Skeletal muscle satellite cell (primary cell): ENCODE measurements at regions not wholly inside any gene's neighbourhood (a gene's known extent, or its start where the extent isn't known, plus 50 kb on each side); places are given as distances from the start of the nearest gene placed in this dataset.

ENCODE experiments used
- H3K27me3 ChIP-seq: 2 replicates; pipeline ENCODE4 v1.7.0; 2013; ENCODE audit warnings: low read length; ENCODE audit not compliant: control insufficient read depth, insufficient read depth
- H3K36me3 ChIP-seq: 2 replicates; pipeline ENCODE4 v1.7.0; 2013; ENCODE audit warnings: mild to moderate bottlenecking, control low read depth, low read length; ENCODE audit not compliant: insufficient read depth
- H3K4me1 ChIP-seq: 2 replicates; pipeline ENCODE4 v1.7.0; 2013; ENCODE audit warnings: low read length; ENCODE audit not compliant: control insufficient read depth, insufficient read depth
- H3K4me2 ChIP-seq: 2 replicates; pipeline ENCODE4 v1.7.0; 2013; ENCODE audit warnings: mild to moderate bottlenecking, low read length
- H3K4me3 ChIP-seq: 2 replicates; pipeline ENCODE4 v1.7.0; 2013; ENCODE audit warnings: low read length
- H3K9ac ChIP-seq: 2 replicates; pipeline ENCODE4 v1.7.0; 2013; ENCODE audit warnings: mild to moderate bottlenecking, low read depth, low read length, moderate library complexity
- H3K9me3 ChIP-seq: replicated peaks from 2 replicates; pipeline ENCODE4 v1.7.0; 2013; ENCODE audit warnings: mild to moderate bottlenecking, control low read depth, low read length

GRCh38 chr14:49218436-49219092 lies 367.6 kb downstream of the RPS29 start:
- no peak overlapping the region for H3K4me3 ChIP-seq
- no peak overlapping the region for H3K4me2 ChIP-seq
- H3K27me3 ChIP-seq = no peaks in the 10 kb centered on the region
- no peaks in the 10 kb centered on the region for H3K9me3 ChIP-seq
- H3K4me1 ChIP-seq = no peaks in the 10 kb centered on the region
- H3K36me3 ChIP-seq = no peaks in the 10 kb centered on the region
- no peak overlapping the region for H3K9ac ChIP-seq

- H3K9me3 ChIP-seq = no peaks in the 10 kb centered on the region
- no peaks in the 10 kb centered on the region for H3K36me3 ChIP-seq
- no peak overlapping the region for H3K4me2 ChIP-seq
- H3K4me1 ChIP-seq = no peaks in the 10 kb centered on the region
- H3K27me3 ChIP-seq = no peaks in the 10 kb centered on the region
- H3K9ac ChIP-seq = no peak overlapping the region
- no peak overlapping the region for H3K4me3 ChIP-seq
Measured at GRCh38 chr14:49212721-49213120, 373.5 kb downstream of the RPS29 start.

- no peak overlapping the region for H3K4me2 ChIP-seq
- no peak overlapping the region for H3K9ac ChIP-seq
- no peaks in the 10 kb centered on the region for H3K4me1 ChIP-seq
- no peak overlapping the region for H3K4me3 ChIP-seq
- no peaks in the 10 kb centered on the region for H3K9me3 ChIP-seq
- no peaks in the 10 kb centered on the region for H3K36me3 ChIP-seq
- no peaks in the 10 kb centered on the region for H3K27me3 ChIP-seq
Measured at GRCh38 chr14:49209416-49209815, 376.8 kb downstream of the RPS29 start.

GRCh38 chr14:49206828-49207227 lies 379.4 kb downstream of the RPS29 start:
- H3K9ac ChIP-seq = no peak overlapping the region
- no peaks in the 10 kb centered on the region for H3K27me3 ChIP-seq
- no peaks in the 10 kb centered on the region for H3K4me1 ChIP-seq
- no peaks in the 10 kb centered on the region for H3K36me3 ChIP-seq
- H3K4me2 ChIP-seq = no peak overlapping the region
- H3K4me3 ChIP-seq = no peak overlapping the region
- no peaks in the 10 kb centered on the region for H3K9me3 ChIP-seq

GRCh38 chr14:49203676-49204075 lies 382.5 kb downstream of the RPS29 start:
- Histone ChIP-seq H3K9me3 (no peaks in the 10 kb centered on the region), H3K4me1 (no peaks in the 10 kb centered on the region), H3K4me2 (no peak overlapping the region), H3K4me3 (no peak overlapping the region), H3K9ac (no peak overlapping the region), H3K36me3 (no peaks in the 10 kb centered on the region), H3K27me3 (no peaks in the 10 kb centered on the region)

GRCh38 chr14:49199159-49199558 lies 387.0 kb downstream of the RPS29 start:
- Histone ChIP-seq H3K4me2 (no peak overlapping the region), H3K9ac (no peak overlapping the region), H3K4me1 (no peaks in the 10 kb centered on the region), H3K4me3 (no peak overlapping the region), H3K27me3 (no peaks in the 10 kb centered on the region), H3K9me3 (no peaks in the 10 kb centered on the region), H3K36me3 (no peaks in the 10 kb centered on the region)

GRCh38 chr14:49196327-49196726 lies 389.9 kb downstream of the RPS29 start:
- Histone ChIP-seq H3K9ac (no peak overlapping the region), H3K9me3 (peaks cover 2% of the 10 kb centered on the region)

GRCh38 chr14:49194067-49194466 lies 392.1 kb downstream of the RPS29 start:
- no peaks in the 10 kb centered on the region for H3K4me1 ChIP-seq
- no peaks in the 10 kb centered on the region for H3K36me3 ChIP-seq
- H3K27me3 ChIP-seq = no peaks in the 10 kb centered on the region
- H3K9ac ChIP-seq = no peak overlapping the region
- H3K4me2 ChIP-seq = no peak overlapping the region
- no peak overlapping the region for H3K4me3 ChIP-seq
- peaks cover 2% of the 10 kb centered on the region for H3K9me3 ChIP-seq

More at GRCh38 chr14:49196327-49196726, 389.9 kb downstream of the RPS29 start:
- H3K4me3 ChIP-seq = no peak overlapping the region
- H3K27me3 ChIP-seq = no peaks in the 10 kb centered on the region
- no peaks in the 10 kb centered on the region for H3K4me1 ChIP-seq
- H3K36me3 ChIP-seq = no peaks in the 10 kb centered on the region
- no peak overlapping the region for H3K4me2 ChIP-seq

- no peaks in the 10 kb centered on the region for H3K36me3 ChIP-seq
- H3K4me2 ChIP-seq = no peak overlapping the region
- no peak overlapping the region for H3K4me3 ChIP-seq
- no peaks in the 10 kb centered on the region for H3K4me1 ChIP-seq
- H3K27me3 ChIP-seq = no peaks in the 10 kb centered on the region
- peaks cover 2% of the 10 kb centered on the region for H3K9me3 ChIP-seq
- no peak overlapping the region for H3K9ac ChIP-seq
Measured at GRCh38 chr14:49193332-49194065, 392.7 kb downstream of the RPS29 start.

- Histone ChIP-seq H3K4me1 (no peaks in the 10 kb centered on the region), H3K4me2 (no peak overlapping the region), H3K4me3 (no peak overlapping the region), H3K9ac (no peak overlapping the region), H3K9me3 (peaks cover 2% of the 10 kb centered on the region), H3K36me3 (no peaks in the 10 kb centered on the region), H3K27me3 (no peaks in the 10 kb centered on the region)
Measured at GRCh38 chr14:49191380-49191779, 394.8 kb downstream of the RPS29 start.

GRCh38 chr14:49189375-49189774 lies 396.8 kb downstream of the RPS29 start:
- no peaks in the 10 kb centered on the region for H3K36me3 ChIP-seq
- H3K4me3 ChIP-seq = no peak overlapping the region
- peaks cover 2% of the 10 kb centered on the region for H3K9me3 ChIP-seq
- no peaks in the 10 kb centered on the region for H3K4me1 ChIP-seq
- H3K4me2 ChIP-seq = no peak overlapping the region
- no peaks in the 10 kb centered on the region for H3K27me3 ChIP-seq
- H3K9ac ChIP-seq = no peak overlapping the region

- Histone ChIP-seq H3K9ac (no peak overlapping the region), H3K4me2 (no peak overlapping the region), H3K4me1 (no peaks in the 10 kb centered on the region)
Measured at GRCh38 chr14:49187799-49188198, 398.4 kb downstream of the RPS29 start.

More at GRCh38 chr14:49187799-49188198, 398.4 kb downstream of the RPS29 start:
- no peak overlapping the region for H3K4me3 ChIP-seq
- peaks cover 2% of the 10 kb centered on the region for H3K9me3 ChIP-seq
- no peaks in the 10 kb centered on the region for H3K27me3 ChIP-seq
- H3K36me3 ChIP-seq = no peaks in the 10 kb centered on the region
